Skin epidermis (tissue), 12 donors: ENCODE measurements at regions not wholly inside any gene's neighbourhood (a gene's known extent, or its start where the extent isn't known, plus 50 kb on each side); places are given as distances from the start of the nearest gene placed in this dataset.

Experiments used
- H3K27ac ChIP-seq, 21 experiments: fragments of 200-600 bp; sonication (generic) in 11 of 21; one replicate each; pipeline ENCODE4 v1.5.0; 2020; ENCODE audit warnings: mild to moderate bottlenecking in 3 of 21, inconsistent platforms in 2 of 21, moderate library complexity in 2 of 21
- H3K4me3 ChIP-seq, 7 experiments: fragments of 200-600 bp; sonication (generic) in 2 of 7; one replicate each; pipeline ENCODE4 v1.5.0; 2020; ENCODE audit warnings: inconsistent platforms in 2 of 7, mild to moderate bottlenecking in 2 of 7, moderate library complexity in 1 of 7

GRCh38 chr1:201673093-201673492 is 134.2 kb downstream of the NAV1 start:
- no peak overlapping the region for H3K27ac ChIP-seq
- H3K4me3 ChIP-seq: no peak overlapping the region

GRCh38 chr1:201673915-201674314 is 135.0 kb downstream of the NAV1 start:
- no peak overlapping the region for H3K4me3 ChIP-seq
- H3K27ac ChIP-seq: no peak overlapping the region

GRCh38 chr1:201675143-201675542 is 136.2 kb downstream of the NAV1 start:
- peak overlapping the region in 2 of 21 experiments; percentile 43 to 66 for H3K27ac ChIP-seq
- H3K4me3 ChIP-seq: no peak overlapping the region

- Histone ChIP-seq H3K27ac (peak overlapping the region in 13 of 21 experiments; percentile 3 to 66 (median 38)), H3K4me3 (no peak overlapping the region)
Measured at GRCh38 chr1:201676197-201676596, 137.3 kb downstream of the NAV1 start.

GRCh38 chr1:201676641-201677040 is 137.7 kb downstream of the NAV1 start:
- no peak overlapping the region for H3K4me3 ChIP-seq
- peak overlapping the region in 9 of 21 experiments; percentile 3 to 66 (median 40) for H3K27ac ChIP-seq

GRCh38 chr1:201678264-201679101 is 139.6 kb downstream of the NAV1 start:
- Histone ChIP-seq H3K4me3 (no peak overlapping the region), H3K27ac (no peak overlapping the region)

- peak overlapping the region in 1 of 21 experiments; percentile 23 for H3K27ac ChIP-seq
- no peak overlapping the region for H3K4me3 ChIP-seq
Measured at GRCh38 chr1:201681375-201681774, 142.4 kb downstream of the NAV1 start.

GRCh38 chr1:201682964-201683363 is 144.0 kb downstream of the NAV1 start:
- no peak overlapping the region for H3K4me3 ChIP-seq
- H3K27ac ChIP-seq: no peak overlapping the region

- no peak overlapping the region for H3K4me3 ChIP-seq
- no peak overlapping the region for H3K27ac ChIP-seq
Measured at GRCh38 chr1:201683397-201683796, 144.5 kb downstream of the NAV1 start.

GRCh38 chr1:201685485-201685884 is 143.5 kb upstream of the IPO9 start:
- no peak overlapping the region for H3K27ac ChIP-seq
- no peak overlapping the region for H3K4me3 ChIP-seq

GRCh38 chr1:201686714-201687455 is 142.1 kb upstream of the IPO9 start:
- H3K27ac ChIP-seq: no peak overlapping the region
- no peak overlapping the region for H3K4me3 ChIP-seq

GRCh38 chr1:201688514-201688913 is 140.4 kb upstream of the IPO9 start:
- Histone ChIP-seq H3K27ac (no peak overlapping the region), H3K4me3 (no peak overlapping the region)

- no peak overlapping the region for H3K27ac ChIP-seq
- no peak overlapping the region for H3K4me3 ChIP-seq
Measured at GRCh38 chr1:201689647-201690046, 139.3 kb upstream of the IPO9 start.

- Histone ChIP-seq H3K4me3 (no peak overlapping the region), H3K27ac (no peak overlapping the region)
Measured at GRCh38 chr1:201690528-201690927, 138.4 kb upstream of the IPO9 start.

- H3K27ac ChIP-seq: no peak overlapping the region
Measured at GRCh38 chr1:201691716-201692554, 137.0 kb upstream of the IPO9 start.

GRCh38 chr1:201692555-201693394 is 136.2 kb upstream of the IPO9 start:
- H3K4me3 ChIP-seq: no peak overlapping the region
- no peak overlapping the region for H3K27ac ChIP-seq

More at GRCh38 chr1:201691716-201692554, 137.0 kb upstream of the IPO9 start:
- H3K4me3 ChIP-seq: no peak overlapping the region

GRCh38 chr1:201693890-201694607 is 134.9 kb upstream of the IPO9 start:
- H3K4me3 ChIP-seq: no peak overlapping the region
- H3K27ac ChIP-seq: peak overlapping the region in 2 of 21 experiments; percentile 1 to 3

GRCh38 chr1:201694608-201695335 is 134.2 kb upstream of the IPO9 start:
- Histone ChIP-seq H3K4me3 (no peak overlapping the region), H3K27ac (peak overlapping the region in 2 of 21 experiments; percentile 1 to 56)
